ENCODE measurements at regions not wholly inside any gene's neighbourhood (a gene's known extent, or its start where the extent isn't known, plus 50 kb on each side); places are given as distances from the start of the nearest gene placed in this dataset.

DNA sequence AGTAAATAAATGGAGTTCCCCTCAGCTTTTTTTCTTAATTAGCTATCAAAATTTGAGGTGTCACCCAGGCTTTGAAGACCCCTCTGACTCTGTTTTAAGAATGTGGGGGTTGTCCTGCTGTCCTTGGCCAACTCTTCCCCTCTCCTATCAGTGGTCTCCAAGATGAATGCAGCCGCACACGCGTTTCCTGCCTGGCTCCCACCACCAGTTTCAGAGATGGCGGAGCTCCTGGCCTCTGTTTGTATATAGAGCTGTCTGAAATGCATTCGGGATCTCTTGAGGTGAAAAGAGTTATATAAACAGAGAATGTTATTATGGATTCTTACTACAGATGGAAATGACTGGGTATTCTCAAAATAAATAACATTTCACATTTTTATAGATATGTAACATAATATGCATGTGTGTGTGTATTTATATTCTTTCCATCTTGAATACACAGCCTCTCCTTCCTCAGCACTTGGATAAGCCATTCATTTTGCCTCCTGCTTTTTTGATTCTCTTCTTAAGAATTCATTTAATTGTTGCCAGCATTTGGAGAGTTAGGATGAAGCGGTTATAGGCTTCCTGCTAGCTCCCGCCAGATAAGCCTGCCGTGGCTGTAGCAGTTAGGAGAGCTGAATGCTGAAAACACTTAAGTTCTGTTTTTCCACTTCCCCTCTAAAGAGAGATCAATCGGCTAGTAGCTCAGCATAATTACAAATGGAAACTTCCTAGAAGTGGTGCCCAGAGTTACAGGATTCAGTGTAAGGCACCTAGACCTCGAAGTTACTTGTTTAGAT is 659.3 kb upstream of the FANCL start:
- Mint-ChIP-seq H3K9me3 (no peaks in the 10 kb centered on the region), H3K36me3 (ENCODE audit: low read depth) (no peaks in the 10 kb centered on the region), H3K4me3 (peak overlapping the region; percentile 25; the same call in 1 of the 2 replicates), H3K27ac (peak overlapping the region; percentile 70; the same call in 1 of the 2 replicates), H3K4me1 (ENCODE audit: low read depth) (peaks cover 47% of the 10 kb centered on the region), H3K27me3 (ENCODE audit: insufficient read depth) (no peaks in the 10 kb centered on the region; the same call in 1 of the 2 replicates)
- TF ChIP-seq, protein P1, sequence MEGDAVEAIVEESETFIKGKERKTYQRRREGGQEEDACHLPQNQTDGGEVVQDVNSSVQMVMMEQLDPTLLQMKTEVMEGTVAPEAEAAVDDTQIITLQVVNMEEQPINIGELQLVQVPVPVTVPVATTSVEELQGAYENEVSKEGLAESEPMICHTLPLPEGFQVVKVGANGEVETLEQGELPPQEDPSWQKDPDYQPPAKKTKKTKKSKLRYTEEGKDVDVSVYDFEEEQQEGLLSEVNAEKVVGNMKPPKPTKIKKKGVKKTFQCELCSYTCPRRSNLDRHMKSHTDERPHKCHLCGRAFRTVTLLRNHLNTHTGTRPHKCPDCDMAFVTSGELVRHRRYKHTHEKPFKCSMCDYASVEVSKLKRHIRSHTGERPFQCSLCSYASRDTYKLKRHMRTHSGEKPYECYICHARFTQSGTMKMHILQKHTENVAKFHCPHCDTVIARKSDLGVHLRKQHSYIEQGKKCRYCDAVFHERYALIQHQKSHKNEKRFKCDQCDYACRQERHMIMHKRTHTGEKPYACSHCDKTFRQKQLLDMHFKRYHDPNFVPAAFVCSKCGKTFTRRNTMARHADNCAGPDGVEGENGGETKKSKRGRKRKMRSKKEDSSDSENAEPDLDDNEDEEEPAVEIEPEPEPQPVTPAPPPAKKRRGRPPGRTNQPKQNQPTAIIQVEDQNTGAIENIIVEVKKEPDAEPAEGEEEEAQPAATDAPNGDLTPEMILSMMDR (IDR thresholded peaks at IDR 0.05) = no peak
- no peak for DNase-seq

DNA sequence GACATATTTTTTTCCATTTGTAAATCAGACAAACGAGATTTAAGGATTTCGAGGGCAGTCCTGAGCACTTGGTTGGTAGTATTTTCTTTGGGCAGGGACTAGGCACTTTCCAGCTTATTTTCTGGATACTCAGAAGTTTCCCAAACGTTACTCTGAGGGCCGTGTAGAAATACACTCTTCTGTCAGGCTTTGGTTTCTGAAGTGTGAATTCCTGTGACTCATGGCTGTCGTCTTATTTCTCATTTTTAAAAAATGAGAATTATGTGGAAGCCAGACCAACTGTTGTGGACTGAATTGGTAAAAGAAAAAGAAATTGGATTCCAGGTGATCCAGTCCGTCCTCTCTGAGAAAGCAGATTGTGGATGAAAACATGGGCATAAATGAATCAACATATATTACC is 658.6 kb upstream of the FANCL start:
- TF ChIP-seq, protein P1 (IDR thresholded peaks at IDR 0.05) = no peak
- H3K36me3 Mint-ChIP-seq (ENCODE audit: low read depth) = no peaks in the 10 kb centered on the region
- no peaks in the 10 kb centered on the region; the same call in 1 of the 2 replicates for H3K27me3 Mint-ChIP-seq (ENCODE audit: insufficient read depth)
- peak overlapping the region; percentile 70 for H3K27ac Mint-ChIP-seq
- peak overlapping the region; percentile 25 for H3K4me3 Mint-ChIP-seq
- peaks cover 47% of the 10 kb centered on the region for H3K4me1 Mint-ChIP-seq (ENCODE audit: low read depth)
- DNase-seq = peak; percentile 65
- H3K9me3 Mint-ChIP-seq = no peaks in the 10 kb centered on the region

DNA sequence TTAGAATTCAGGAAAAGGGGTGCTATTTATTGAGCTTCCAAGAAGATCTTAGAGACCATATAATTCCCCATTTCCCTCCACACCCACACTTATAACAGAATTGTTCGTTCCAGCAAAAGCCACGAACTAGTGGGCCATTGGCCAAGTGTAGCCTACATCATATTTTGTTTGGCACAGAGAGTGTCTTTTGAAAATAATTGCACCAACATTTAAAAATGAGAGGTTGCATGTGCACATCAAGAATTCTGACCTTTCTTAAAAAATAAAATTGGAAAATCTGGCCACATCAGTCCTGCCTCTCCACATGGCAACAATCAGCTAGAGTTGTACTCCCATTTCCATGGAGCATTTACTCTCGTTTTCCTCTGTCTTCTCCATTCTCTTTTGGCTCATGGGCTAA is 655.5 kb upstream of the FANCL start:
- Mint-ChIP-seq H3K4me3 (no peak overlapping the region), H3K27me3 (ENCODE audit: insufficient read depth) (no peaks in the 10 kb centered on the region; the same call in 1 of the 2 replicates), H3K9me3 (no peaks in the 10 kb centered on the region), H3K27ac (no peak overlapping the region), H3K4me1 (ENCODE audit: low read depth) (peaks cover 41% of the 10 kb centered on the region), H3K36me3 (ENCODE audit: low read depth) (no peaks in the 10 kb centered on the region)
- no peak for DNase-seq
- TF ChIP-seq, protein P1 (IDR thresholded peaks at IDR 0.05) = no peak

DNA sequence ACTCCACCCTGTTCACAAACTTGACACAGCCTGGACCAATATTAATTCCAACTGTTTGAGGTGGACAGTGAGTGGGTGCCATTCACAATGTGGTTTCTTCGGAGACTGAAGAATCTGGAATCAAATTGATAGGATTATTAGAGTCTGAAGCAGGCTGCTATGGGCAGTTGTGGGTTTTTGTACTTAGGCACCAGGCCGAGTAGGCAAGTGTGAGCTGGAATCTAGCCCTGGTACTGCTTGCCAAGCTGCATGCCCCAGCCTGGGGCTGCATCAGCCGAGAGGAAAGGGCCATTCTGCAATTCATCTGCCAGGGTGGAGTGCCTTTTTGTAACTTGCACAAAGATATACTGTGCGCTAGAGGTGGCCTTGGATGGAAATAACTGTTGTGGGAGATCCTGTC is 654.7 kb upstream of the FANCL start:
- Mint-ChIP-seq H3K4me1 (ENCODE audit: low read depth) (peaks cover 39% of the 10 kb centered on the region), H3K36me3 (ENCODE audit: low read depth) (no peaks in the 10 kb centered on the region), H3K27ac (no peak overlapping the region), H3K4me3 (no peak overlapping the region), H3K9me3 (no peaks in the 10 kb centered on the region), H3K27me3 (ENCODE audit: insufficient read depth) (peaks cover 3% of the 10 kb centered on the region; the same call in 1 of the 2 replicates)
- TF ChIP-seq, protein P1 (IDR thresholded peaks at IDR 0.05) = no peak
- DNase-seq = no peak

DNA sequence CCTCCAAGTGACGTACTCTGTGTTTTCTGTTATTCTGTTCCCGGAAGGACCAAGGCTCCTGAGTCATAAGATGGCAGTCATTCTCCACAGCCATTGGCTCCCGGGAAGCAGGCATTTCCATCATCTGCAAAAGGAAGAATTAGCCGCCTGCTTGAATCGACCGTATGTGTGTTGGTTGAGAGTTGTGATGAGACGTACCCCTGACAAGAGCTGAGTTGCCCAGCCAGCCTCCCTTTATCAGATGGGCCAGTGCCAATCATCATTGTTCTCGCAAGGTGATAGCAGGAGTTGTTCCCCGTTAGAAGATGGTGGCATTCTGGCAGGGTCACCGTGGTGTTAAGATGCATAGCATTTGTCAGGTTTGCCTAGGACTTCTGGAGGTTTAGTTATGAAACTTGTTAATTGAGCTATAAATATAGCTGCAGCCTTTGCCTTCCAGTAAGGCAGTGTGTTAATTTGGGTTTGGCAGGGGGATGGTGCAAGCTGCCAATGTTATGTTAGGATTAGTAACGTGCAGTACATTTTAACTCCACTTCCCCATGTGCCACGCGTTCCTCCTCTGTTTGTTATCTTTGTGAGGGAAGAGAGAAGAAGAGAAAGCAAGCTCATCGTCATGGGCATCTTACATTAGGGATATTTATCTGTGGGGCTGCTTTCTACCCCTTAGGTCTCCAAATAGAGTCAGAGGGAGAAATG is 652.7 kb upstream of the FANCL start:
- Mint-ChIP-seq H3K4me3 (no peak overlapping the region), H3K36me3 (ENCODE audit: low read depth) (no peaks in the 10 kb centered on the region), H3K27me3 (ENCODE audit: insufficient read depth) (peaks cover 3% of the 10 kb centered on the region; the same call in 1 of the 2 replicates), H3K4me1 (ENCODE audit: low read depth) (peaks cover 18% of the 10 kb centered on the region), H3K9me3 (no peaks in the 10 kb centered on the region), H3K27ac (no peak overlapping the region)
- TF ChIP-seq, protein P1 (IDR thresholded peaks at IDR 0.05) = no peak
- DNase-seq = no peak

Measured in HFFc6 (cell line).